ENCODE measurements at regions not wholly inside any gene's neighbourhood (a gene's known extent, or its start where the extent isn't known, plus 50 kb on each side); places are given as distances from the start of the nearest gene placed in this dataset.

DNA sequence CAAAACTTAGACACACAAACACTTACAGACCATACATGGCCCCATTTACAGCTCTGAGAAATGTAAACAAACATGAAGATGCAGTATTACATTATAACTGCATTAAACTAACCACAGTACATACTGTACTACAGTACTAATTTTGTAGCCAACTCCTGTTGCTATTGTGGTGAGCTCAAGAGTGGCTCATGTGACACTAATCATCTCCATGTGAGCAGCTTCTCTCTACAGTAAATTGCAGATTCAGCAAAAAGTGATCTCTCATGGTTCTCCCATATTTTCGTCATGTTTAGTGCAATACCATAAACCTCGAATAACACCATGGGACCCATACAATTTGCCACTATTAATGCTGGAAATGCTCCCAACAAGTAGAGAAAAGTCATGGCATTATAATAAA lies 860.4 kb downstream of the EPHA7 start:
- Histone ChIP-seq H2BK15ac (ENCODE audit: low read depth, low read length) (no peak overlapping the region), H4K8ac (replicated peaks; ENCODE audit: insufficient read length, low read depth, low read length) (no peak overlapping the region), H3K23ac (ENCODE audit: insufficient read length, low read depth, low read length) (no peak overlapping the region), H3K14ac (ENCODE audit: insufficient read depth, low read length) (no peak overlapping the region), H2AFZ (ENCODE audit: low read length) (no peak overlapping the region), H3K4me2 (ENCODE audit: insufficient read depth, insufficient read length, low read length) (no peak overlapping the region), H3K4me1 (ENCODE audit: insufficient read depth, low read length) (no peaks in the 10 kb centered on the region), H2BK5ac (ENCODE audit: insufficient read length, low read length) (no peak overlapping the region), H2BK20ac (ENCODE audit: low read depth, low read length, poor library complexity, severe bottlenecking) (no peak overlapping the region), H3K4ac (ENCODE audit: low read depth, low read length) (no peak overlapping the region), H3K23me2 (ENCODE audit: insufficient read length, low read depth, low read length, poor library complexity, severe bottlenecking) (no peaks in the 10 kb centered on the region), H3K79me1 (ENCODE audit: insufficient read depth, low read depth, low read length, poor library complexity, severe bottlenecking) (no peaks in the 10 kb centered on the region), H2AK5ac (ENCODE audit: insufficient read length, low read length) (no peak overlapping the region), H4K91ac (ENCODE audit: insufficient read length, low read depth, low read length) (no peak overlapping the region), H3K56ac (ENCODE audit: insufficient read length, low read depth, low read length) (no peak overlapping the region), H3K9me3 (ENCODE audit: control insufficient read depth, low read depth, low read length) (no peaks in the 10 kb centered on the region), H2BK120ac (ENCODE audit: low read depth, low read length, poor library complexity, severe bottlenecking) (no peak overlapping the region), H4K5ac (ENCODE audit: insufficient read length, low read depth, low read length) (no peak overlapping the region), H3K18ac (ENCODE audit: insufficient read length, low read depth, low read length) (no peak overlapping the region), H4K20me1 (ENCODE audit: control insufficient read depth, insufficient read depth, insufficient read length) (no peaks in the 10 kb centered on the region), H3K79me2 (ENCODE audit: insufficient read depth, low read length) (no peaks in the 10 kb centered on the region), H2BK12ac (ENCODE audit: insufficient read length, low read depth, low read length) (no peak overlapping the region), H3T11ph (ENCODE audit: low read length) (no peak overlapping the region), H3K9ac (ENCODE audit: extremely low read depth, insufficient read length, low read length) (no peak overlapping the region), H3K27ac (ENCODE audit: insufficient read length, low read depth, low read length) (no peak overlapping the region), H3K27me3 (ENCODE audit: insufficient read depth, low read length) (no peaks in the 10 kb centered on the region)
- no peaks in the 10 kb centered on the region for H3K36me3 Mint-ChIP-seq (ENCODE audit: insufficient read depth in 1 of 3, low read depth in 3 of 3)
- no peak overlapping the region for H3K4me3 Mint-ChIP-seq
- TF ChIP-seq, protein P1, sequence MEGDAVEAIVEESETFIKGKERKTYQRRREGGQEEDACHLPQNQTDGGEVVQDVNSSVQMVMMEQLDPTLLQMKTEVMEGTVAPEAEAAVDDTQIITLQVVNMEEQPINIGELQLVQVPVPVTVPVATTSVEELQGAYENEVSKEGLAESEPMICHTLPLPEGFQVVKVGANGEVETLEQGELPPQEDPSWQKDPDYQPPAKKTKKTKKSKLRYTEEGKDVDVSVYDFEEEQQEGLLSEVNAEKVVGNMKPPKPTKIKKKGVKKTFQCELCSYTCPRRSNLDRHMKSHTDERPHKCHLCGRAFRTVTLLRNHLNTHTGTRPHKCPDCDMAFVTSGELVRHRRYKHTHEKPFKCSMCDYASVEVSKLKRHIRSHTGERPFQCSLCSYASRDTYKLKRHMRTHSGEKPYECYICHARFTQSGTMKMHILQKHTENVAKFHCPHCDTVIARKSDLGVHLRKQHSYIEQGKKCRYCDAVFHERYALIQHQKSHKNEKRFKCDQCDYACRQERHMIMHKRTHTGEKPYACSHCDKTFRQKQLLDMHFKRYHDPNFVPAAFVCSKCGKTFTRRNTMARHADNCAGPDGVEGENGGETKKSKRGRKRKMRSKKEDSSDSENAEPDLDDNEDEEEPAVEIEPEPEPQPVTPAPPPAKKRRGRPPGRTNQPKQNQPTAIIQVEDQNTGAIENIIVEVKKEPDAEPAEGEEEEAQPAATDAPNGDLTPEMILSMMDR (conservative IDR thresholded peaks at IDR 0.05) = no peak
- WGBS (ENCODE audit: extremely low coverage, insufficient read length, low lambda C conversion rate) = no CpG with 5 or more reads among the region's 2 CpGs
- H3K27ac Mint-ChIP-seq = no peak overlapping the region
- no peaks in the 10 kb centered on the region for H3K4me1 Mint-ChIP-seq
- no peaks in the 10 kb centered on the region for H3K27me3 Mint-ChIP-seq (ENCODE audit: low read depth)
- DNase-seq = no peak
- no peaks in the 10 kb centered on the region for H3K9me3 Mint-ChIP-seq

Measured in H9 (cell line).